Caco-2 (cell line): ENCODE measurements at regions not wholly inside any gene's neighbourhood (a gene's known extent, or its start where the extent isn't known, plus 50 kb on each side); places are given as distances from the start of the nearest gene placed in this dataset.
"Not testable (repeated sequence)": the region's sequence is repeated elsewhere in the genome, so short reads cannot be mapped to it uniquely, and the experiment has no call there.

Experiments
- BruUV-seq: library from RNA; stranded (reverse); fragments of 400-500 nt; replicated peaks from 2 replicates; lab custom pipeline; 2021; lab: Mats Ljungman, UMichigan
- CTCF ChIA-PET: fragments of 300-600 bp; sonication (Branson Sonifier 250); formaldehyde crosslinking; loops from one replicate; lab custom pipeline; 2022; ENCODE audit warnings: antibody characterized with exemption; lab: Charles Lee
- POLR2A ChIA-PET: fragments of 300-600 bp; sonication (Branson Sonifier 250); formaldehyde crosslinking; loops from one replicate; lab custom pipeline; 2022; ENCODE audit warnings: antibody characterized with exemption; lab: Charles Lee
- DNase-seq, 2 experiments: peaks; one replicate each; pipeline versions ENCODE4 v3.0.0 to v3.0.0-alpha.2; 2020 to 2022
- H3K27me3 ChIP-seq: replicated peaks from 2 replicates; pipeline ENCODE4 v1.6.0; 2011; ENCODE audit warnings: low read length; ENCODE audit not compliant: control insufficient read depth, insufficient read depth
- H3K36me3 ChIP-seq: 2 replicates; pipeline ENCODE4 v1.5.1; 2011; ENCODE audit warnings: low read length; ENCODE audit not compliant: control insufficient read depth, insufficient read depth
- H3K4me1 ChIP-seq: fragments of 250-450 bp; sonication (Bioruptor Pico); 2 replicates; pipeline ENCODE4 v1.5.1; 2020; ENCODE audit warnings: mild to moderate bottlenecking
- H3K4me3 ChIP-seq: 2 replicates; pipeline ENCODE4 v1.5.1; 2011; ENCODE audit warnings: low read depth, mild to moderate bottlenecking, control low read depth, low read length
- H3K9me3 ChIP-seq: fragments of 250-450 bp; sonication (Bioruptor Pico); 2 replicates; pipeline ENCODE4 v1.5.1; 2020; ENCODE audit warnings: mild to moderate bottlenecking, moderate library complexity
- H3K27ac Mint-ChIP-seq: one replicate; pipeline ENCODE4 v1.8.0; 2022; ENCODE audit warnings: mixed read lengths; ENCODE audit not compliant: unreplicated experiment
- H3K27me3 Mint-ChIP-seq: one replicate; pipeline ENCODE4 v1.8.0; 2022; ENCODE audit warnings: mixed read lengths; ENCODE audit not compliant: insufficient read depth, unreplicated experiment
- H3K36me3 Mint-ChIP-seq: one replicate; pipeline ENCODE4 v1.8.0; 2022; ENCODE audit warnings: mild to moderate bottlenecking, mixed read lengths; ENCODE audit not compliant: insufficient read depth, unreplicated experiment
- H3K4me1 Mint-ChIP-seq: one replicate; pipeline ENCODE4 v1.8.0; 2022; ENCODE audit warnings: low read depth, mixed read lengths; ENCODE audit not compliant: unreplicated experiment
- H3K4me3 Mint-ChIP-seq: one replicate; pipeline ENCODE4 v1.8.0; 2022; ENCODE audit warnings: mild to moderate bottlenecking, moderate library complexity, mixed read lengths; ENCODE audit not compliant: unreplicated experiment
- H3K9me3 Mint-ChIP-seq: one replicate; pipeline ENCODE4 v1.8.0; 2022; ENCODE audit warnings: mixed read lengths; ENCODE audit not compliant: unreplicated experiment
- CTCF ChIP-seq, 2 experiments: fragments of 200-600 bp in 1 of 2; IDR thresholded peaks; 1 replicate in 1 of 2; 2 replicates in 1 of 2; pipeline versions ENCODE4 v1.5.1 to v1.8.0; 2011 to 2022; ENCODE audit warnings: antibody characterized with exemption in 1 of 2, control low read depth in 1 of 2, inconsistent platforms in 1 of 2, low read depth in 1 of 2, low read length in 1 of 2, mild to moderate bottlenecking in 1 of 2, moderate library complexity in 1 of 2; ENCODE audit not compliant: insufficient read depth in 1 of 2, severe bottlenecking in 1 of 2, unreplicated experiment in 1 of 2
- intact Hi-C: fragments of 100-400 bp; cut with micrococcal nuclease; formaldehyde crosslinking; loops from one replicate; pipeline ENCODE4 v1.10.0; 2022; ENCODE audit not compliant: unreplicated experiment

GRCh38 chr5:135745897-135746500 lies 88.5 kb upstream of the SLC25A48 start:
- H3K36me3 Mint-ChIP-seq: peaks cover 11% of the 10 kb centered on the region
- POLR2A ChIA-PET: no interaction called here
- peaks cover 24% of the 10 kb centered on the region for H3K9me3 Mint-ChIP-seq
- no peak for DNase-seq
- no peak overlapping the region for H3K4me3 Mint-ChIP-seq
- H3K27ac Mint-ChIP-seq: no peak overlapping the region
- H3K4me1 ChIP-seq: no peaks in the 10 kb centered on the region
- no TSS peak for BruUV-seq
- H3K27me3 ChIP-seq: no peaks in the 10 kb centered on the region
- peaks cover 18% of the 10 kb centered on the region for H3K9me3 ChIP-seq
- H3K4me3 ChIP-seq: no peak overlapping the region
- no peaks in the 10 kb centered on the region for H3K36me3 ChIP-seq
- no peak for TF ChIP-seq CTCF (IDR thresholded peaks at IDR 0.05; ENCODE audit: insufficient read depth in 1 of 2, low read depth in 1 of 2, low read length in 1 of 2, severe bottlenecking in 1 of 2, unreplicated experiment in 1 of 2)
- peaks cover 3% of the 10 kb centered on the region for H3K27me3 Mint-ChIP-seq
- CTCF ChIA-PET: no interaction called here
- intact Hi-C loops: no loop called here
- no peaks in the 10 kb centered on the region for H3K4me1 Mint-ChIP-seq

- CTCF ChIA-PET: no interaction called here
- intact Hi-C loops: no loop called here
- Histone ChIP-seq H3K4me1 (no peaks in the 10 kb centered on the region), H3K27me3 (no peaks in the 10 kb centered on the region), H3K36me3 (no peaks in the 10 kb centered on the region), H3K4me3 (no peak overlapping the region), H3K9me3 (peaks cover 18% of the 10 kb centered on the region)
- POLR2A ChIA-PET: no interaction called here
- Mint-ChIP-seq H3K27ac (no peak overlapping the region), H3K4me1 (no peaks in the 10 kb centered on the region), H3K9me3 (peaks cover 24% of the 10 kb centered on the region), H3K4me3 (no peak overlapping the region), H3K36me3 (peaks cover 11% of the 10 kb centered on the region), H3K27me3 (no peaks in the 10 kb centered on the region)
- BruUV-seq: no TSS peak
- DNase-seq: no peak
- no peak for TF ChIP-seq CTCF (IDR thresholded peaks at IDR 0.05; ENCODE audit: insufficient read depth in 1 of 2, low read depth in 1 of 2, low read length in 1 of 2, severe bottlenecking in 1 of 2, unreplicated experiment in 1 of 2)
Measured at GRCh38 chr5:135743705-135744411, 90.6 kb upstream of the SLC25A48 start.

- DNase-seq: no peak
- no peak for TF ChIP-seq CTCF (IDR thresholded peaks at IDR 0.05; ENCODE audit: insufficient read depth in 1 of 2, low read depth in 1 of 2, low read length in 1 of 2, severe bottlenecking in 1 of 2, unreplicated experiment in 1 of 2)
- H3K4me1 Mint-ChIP-seq: no peaks in the 10 kb centered on the region
- BruUV-seq: no TSS peak
- no peaks in the 10 kb centered on the region for H3K36me3 ChIP-seq
- H3K36me3 Mint-ChIP-seq: peaks cover 11% of the 10 kb centered on the region
- no peak overlapping the region for H3K27ac Mint-ChIP-seq
- peaks cover 18% of the 10 kb centered on the region for H3K9me3 ChIP-seq
- ChIA-PET CTCF (no interaction called here), POLR2A (no interaction called here)
- H3K27me3 Mint-ChIP-seq: no peaks in the 10 kb centered on the region
- intact Hi-C loops: no loop called here
- no peaks in the 10 kb centered on the region for H3K27me3 ChIP-seq
- H3K4me1 ChIP-seq: no peaks in the 10 kb centered on the region
- no peak overlapping the region for H3K4me3 ChIP-seq
- H3K9me3 Mint-ChIP-seq: peaks cover 24% of the 10 kb centered on the region
- H3K4me3 Mint-ChIP-seq: no peak overlapping the region
Measured at GRCh38 chr5:135743181-135743580, 91.3 kb upstream of the SLC25A48 start.

GRCh38 chr5:135742240-135742639 lies 92.2 kb upstream of the SLC25A48 start:
- BruUV-seq: not testable (repeated sequence)

More at GRCh38 chr5:135742240-135742639, 92.2 kb upstream of the SLC25A48 start:
- H3K27ac Mint-ChIP-seq, H3K4me3 ChIP-seq, H3K27me3 Mint-ChIP-seq, DNase-seq, H3K4me1 ChIP-seq, CTCF ChIA-PET, intact Hi-C loops, H3K4me3 Mint-ChIP-seq, POLR2A ChIA-PET, H3K27me3 ChIP-seq, H3K36me3 ChIP-seq, H3K4me1 Mint-ChIP-seq: not testable (repeated sequence)
- peaks cover 18% of the 10 kb centered on the region for H3K9me3 ChIP-seq
- Mint-ChIP-seq H3K9me3 (peaks cover 24% of the 10 kb centered on the region), H3K36me3 (peaks cover 11% of the 10 kb centered on the region)
